SH-SY5Y (cell line): ENCODE measurements at regions not wholly inside any gene's neighbourhood (a gene's known extent, or its start where the extent isn't known, plus 50 kb on each side); places are given as distances from the start of the nearest gene placed in this dataset.

Experiments
- GATA2 ChIP-seq: IDR thresholded peaks from 2 replicates; pipeline ENCODE4 v1.6.1; 2011; ENCODE audit warnings: mild to moderate bottlenecking, low read depth, low read length
- GATA3 ChIP-seq: IDR thresholded peaks from 2 replicates; pipeline ENCODE4 v1.6.1; 2011; ENCODE audit warnings: low read depth, mild to moderate bottlenecking, low read length, moderate library complexity

GRCh38 chr6:57822896-57823358 is 505.5 kb downstream of the PRIM2 start:
- TF ChIP-seq GATA2, result no peak
- TF ChIP-seq GATA3, result no peak

- TF ChIP-seq GATA2, result peak; percentile 16; the same call in 1 of the 2 replicates
Measured at GRCh38 chr6:57904356-57904755, 586.9 kb downstream of the PRIM2 start.

GRCh38 chr6:57974653-57975052 is 657.2 kb downstream of the PRIM2 start:
- TF ChIP-seq GATA2 (no peak), GATA3 (no peak)

DNA sequence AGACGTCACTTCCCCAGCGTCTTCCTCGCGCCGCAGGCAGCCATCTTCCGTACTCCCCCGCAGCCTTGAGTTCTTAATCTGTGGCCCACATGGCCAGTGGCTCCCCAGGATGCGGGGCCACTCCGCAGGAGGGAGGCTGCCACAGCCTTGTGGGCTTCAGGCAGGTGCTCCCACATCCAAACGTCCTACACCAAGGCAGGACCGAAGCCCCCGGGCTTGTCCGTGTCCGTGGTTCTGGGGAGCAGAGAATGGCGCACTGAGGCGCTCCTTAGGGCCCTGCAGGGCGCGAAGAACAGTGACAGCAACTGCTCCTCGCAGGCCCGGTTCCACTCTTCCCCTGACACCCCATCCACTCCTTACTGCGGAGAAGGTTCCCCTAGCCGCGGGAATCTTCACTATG is 755.8 kb downstream of the PRIM2 start:
- no peak for TF ChIP-seq GATA3
- TF ChIP-seq GATA2, result no peak

GRCh38 chr6:58113960-58114359 is 796.5 kb downstream of the PRIM2 start:
- TF ChIP-seq GATA2, result no peak
- no peak for TF ChIP-seq GATA3

DNA sequence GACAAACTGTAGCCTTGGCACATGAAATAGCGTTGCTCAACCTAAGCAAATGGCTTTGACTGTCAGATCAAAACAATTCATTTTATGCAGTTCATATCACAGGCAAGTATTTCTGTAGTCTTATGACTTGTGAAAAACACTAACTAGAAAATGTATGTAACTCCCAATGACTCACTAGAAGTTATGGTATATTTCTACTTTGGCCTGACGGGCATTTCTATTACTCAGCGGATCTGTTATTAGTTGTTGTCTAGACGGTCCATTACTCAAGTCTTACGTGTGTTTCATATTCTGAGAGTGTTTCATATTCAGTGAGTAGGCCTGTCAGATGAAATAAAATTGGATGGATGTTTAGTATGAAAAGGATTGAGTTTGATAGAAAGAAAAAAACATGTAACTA is 880.9 kb downstream of the PRIM2 start:
- no peak for TF ChIP-seq GATA2
- no peak for TF ChIP-seq GATA3

- no peak for TF ChIP-seq GATA2
- no peak for TF ChIP-seq GATA3
Measured at GRCh38 chr6:58290177-58290576, 972.7 kb downstream of the PRIM2 start.

GRCh38 chr6:58419321-58419720 is 1101.9 kb downstream of the PRIM2 start:
- no peak for TF ChIP-seq GATA2
